NCI-H82 treated with DMSO at 0.1 percent for 48 hours (cell line): ENCODE measurements at regions not wholly inside any gene's neighbourhood (a gene's known extent, or its start where the extent isn't known, plus 50 kb on each side); places are given as distances from the start of the nearest gene placed in this dataset.
"Not testable (repeated sequence)": the region's sequence is repeated elsewhere in the genome, so short reads cannot be mapped to it uniquely, and the experiment has no call there.

ENCODE experiments used
- DNase-seq: peaks from one replicate; lab custom pipeline; 2025; ENCODE audit not compliant: unreplicated experiment; lab: John Stamatoyannopoulos, UW

GRCh38 chr7:17396692-17397091 lies 98.2 kb downstream of the AHR start:
- no peak for DNase-seq

- DNase-seq: no peak
These were observed 103.6 kb downstream of the AHR start for GRCh38 chr7:17401791-17402627.

GRCh38 chr7:17402628-17403278 lies 104.3 kb downstream of the AHR start:
- no peak for DNase-seq

GRCh38 chr7:17404006-17404405 lies 105.6 kb downstream of the AHR start:
- DNase-seq: no peak

- no peak for DNase-seq
These were observed 107.3 kb downstream of the AHR start for GRCh38 chr7:17405786-17406185.

- no peak for DNase-seq
These were observed 108.3 kb downstream of the AHR start for GRCh38 chr7:17406738-17407137.

- DNase-seq: no peak
These were observed 108.8 kb downstream of the AHR start for GRCh38 chr7:17407229-17407628.

- DNase-seq: no peak
These were observed 109.9 kb downstream of the AHR start for GRCh38 chr7:17408245-17408903.

GRCh38 chr7:17408904-17409290 lies 110.4 kb downstream of the AHR start:
- no peak for DNase-seq

- DNase-seq: no peak
These were observed 113.5 kb downstream of the AHR start for GRCh38 chr7:17411922-17412321.

GRCh38 chr7:17412883-17413282 lies 114.4 kb downstream of the AHR start:
- DNase-seq: no peak

- no peak for DNase-seq
These were observed 117.5 kb downstream of the AHR start for GRCh38 chr7:17415955-17416354.

- not testable (repeated sequence) for DNase-seq
These were observed 122.0 kb downstream of the AHR start for GRCh38 chr7:17420308-17421015.

- DNase-seq: no peak
These were observed 123.5 kb downstream of the AHR start for GRCh38 chr7:17421941-17422340.

- no peak for DNase-seq
These were observed 124.5 kb downstream of the AHR start for GRCh38 chr7:17422966-17423365.

GRCh38 chr7:17427924-17428323 lies 129.5 kb downstream of the AHR start:
- no peak for DNase-seq

- DNase-seq: no peak
These were observed 131.1 kb downstream of the AHR start for GRCh38 chr7:17429579-17429978.

- DNase-seq: no peak
These were observed 134.3 kb downstream of the AHR start for GRCh38 chr7:17432793-17433192.

- DNase-seq: no peak
These were observed 135.7 kb downstream of the AHR start for GRCh38 chr7:17434191-17434590.

- no peak for DNase-seq
These were observed 136.6 kb downstream of the AHR start for GRCh38 chr7:17434841-17435692.

- DNase-seq: no peak
These were observed 137.7 kb downstream of the AHR start for GRCh38 chr7:17436126-17436525.
